ENCODE measurements at regions not wholly inside any gene's neighbourhood (a gene's known extent, or its start where the extent isn't known, plus 50 kb on each side); places are given as distances from the start of the nearest gene placed in this dataset.

GRCh38 chr11:25659706-25660105 is 672.2 kb upstream of the ANO3 start:
- no peak for DNase-seq (ENCODE audit: low spot score)
- Histone ChIP-seq H3K4me1 (ENCODE audit: control insufficient read depth in 1 of 2, low read depth in 2 of 2) (no peaks in the 10 kb centered on the region), H3K27ac (no peak overlapping the region), H3K36me3 (no peaks in the 10 kb centered on the region), H3K4me3 (no peak overlapping the region), H3K9me3 (no peaks in the 10 kb centered on the region), H3K27me3 (replicated peaks; ENCODE audit: insufficient read depth) (no peaks in the 10 kb centered on the region)
- ATAC-seq (ENCODE audit: insufficient number of reproducible peaks, low FRiP score, low read depth) = no peak
- no peak for TF ChIP-seq CTCF (IDR thresholded peaks at IDR 0.05)

GRCh38 chr11:25667871-25668270 is 664.1 kb upstream of the ANO3 start:
- H3K4me1 ChIP-seq (ENCODE audit: control insufficient read depth in 1 of 2, low read depth in 2 of 2) = no peaks in the 10 kb centered on the region
- no peak for ATAC-seq (ENCODE audit: insufficient number of reproducible peaks, low FRiP score, low read depth)
- no peak for TF ChIP-seq CTCF (IDR thresholded peaks at IDR 0.05)
- DNase-seq (ENCODE audit: low spot score) = no peak
- no peaks in the 10 kb centered on the region for H3K36me3 ChIP-seq
- no peak overlapping the region for H3K4me3 ChIP-seq
- H3K27ac ChIP-seq = no peak overlapping the region
- H3K9me3 ChIP-seq = no peaks in the 10 kb centered on the region
- H3K27me3 ChIP-seq (replicated peaks; ENCODE audit: insufficient read depth) = no peaks in the 10 kb centered on the region

- no peaks in the 10 kb centered on the region for H3K27me3 ChIP-seq (replicated peaks; ENCODE audit: insufficient read depth)
- H3K4me3 ChIP-seq = no peak overlapping the region
- H3K4me1 ChIP-seq (ENCODE audit: control insufficient read depth in 1 of 2, low read depth in 2 of 2) = no peaks in the 10 kb centered on the region
- TF ChIP-seq CTCF (IDR thresholded peaks at IDR 0.05) = no peak
- H3K36me3 ChIP-seq = no peaks in the 10 kb centered on the region
- H3K27ac ChIP-seq = no peak overlapping the region
- no peak for ATAC-seq (ENCODE audit: insufficient number of reproducible peaks, low FRiP score, low read depth)
- no peak for DNase-seq (ENCODE audit: low spot score)
- H3K9me3 ChIP-seq = peaks cover 5% of the 10 kb centered on the region
Measured at GRCh38 chr11:25691959-25692358, 640.0 kb upstream of the ANO3 start.

- no peak for TF ChIP-seq CTCF (IDR thresholded peaks at IDR 0.05)
- Histone ChIP-seq H3K27ac (no peak overlapping the region), H3K4me1 (ENCODE audit: control insufficient read depth in 1 of 2, low read depth in 2 of 2) (no peaks in the 10 kb centered on the region), H3K4me3 (no peak overlapping the region), H3K36me3 (no peaks in the 10 kb centered on the region), H3K9me3 (no peaks in the 10 kb centered on the region), H3K27me3 (replicated peaks; ENCODE audit: insufficient read depth) (no peaks in the 10 kb centered on the region)
- ATAC-seq (ENCODE audit: insufficient number of reproducible peaks, low FRiP score, low read depth) (no peak), DNase-seq (ENCODE audit: low spot score) (no peak)
Measured at GRCh38 chr11:25702417-25702816, 629.5 kb upstream of the ANO3 start.

GRCh38 chr11:25710975-25711374 is 621.0 kb upstream of the ANO3 start:
- no peaks in the 10 kb centered on the region for H3K27me3 ChIP-seq (replicated peaks; ENCODE audit: insufficient read depth)
- DNase-seq (ENCODE audit: low spot score) = no peak
- no peaks in the 10 kb centered on the region for H3K9me3 ChIP-seq
- no peaks in the 10 kb centered on the region for H3K36me3 ChIP-seq
- no peaks in the 10 kb centered on the region for H3K4me1 ChIP-seq (ENCODE audit: control insufficient read depth in 1 of 2, low read depth in 2 of 2)
- ATAC-seq (ENCODE audit: insufficient number of reproducible peaks, low FRiP score, low read depth) = no peak
- no peak overlapping the region for H3K27ac ChIP-seq
- H3K4me3 ChIP-seq = no peak overlapping the region
- no peak for TF ChIP-seq CTCF (IDR thresholded peaks at IDR 0.05)

All from thoracic aorta (tissue), 2 donors.